PC-9 (cell line): ENCODE measurements at regions not wholly inside any gene's neighbourhood (a gene's known extent, or its start where the extent isn't known, plus 50 kb on each side); places are given as distances from the start of the nearest gene placed in this dataset.

Experiments used
- BruUV-seq: library from RNA; stranded (reverse); fragments of 400-500 nt; replicated peaks from 2 replicates; lab custom pipeline; 2021; lab: Mats Ljungman, UMichigan
- CTCF ChIA-PET: fragments of 300-600 bp; sonication (Branson Sonifier 250); formaldehyde crosslinking; loops from one replicate; lab custom pipeline; 2022; ENCODE audit warnings: antibody characterized with exemption; lab: Charles Lee
- POLR2A ChIA-PET: fragments of 300-600 bp; sonication (Branson Sonifier 250); formaldehyde crosslinking; loops from one replicate; lab custom pipeline; 2022; ENCODE audit warnings: antibody characterized with exemption; ENCODE audit not compliant: unreplicated experiment; lab: Charles Lee
- DNase-seq, 2 experiments: peaks; one replicate each; pipeline versions ENCODE4 v3.0.0 to v3.0.0-alpha.2; 2015 to 2022; ENCODE audit warnings: mixed read lengths in 1 of 2
- H2AFZ ChIP-seq: fragments of 200-600 bp; sonication (generic); 2 replicates; pipeline ENCODE4 v1.8.1; 2017; ENCODE audit warnings: antibody characterized with exemption
- H3F3A ChIP-seq: fragments of 200-600 bp; sonication (generic); 2 replicates; pipeline ENCODE4 v1.8.1; 2017; ENCODE audit warnings: antibody characterized with exemption, mild to moderate bottlenecking, low read depth; ENCODE audit not compliant: insufficient read depth
- H3K27ac ChIP-seq: fragments of 200-600 bp; sonication (generic); 2 replicates; pipeline ENCODE4 v1.6.1; 2016; ENCODE audit warnings: mixed run types
- H3K27me3 ChIP-seq: fragments of 200-600 bp; sonication (generic); 2 replicates; pipeline ENCODE4 v1.6.1; 2016; ENCODE audit warnings: low read depth, mixed run types; ENCODE audit not compliant: insufficient read depth
- H3K36me3 ChIP-seq: fragments of 200-600 bp; sonication (generic); 2 replicates; pipeline ENCODE4 v1.6.1; 2016; ENCODE audit warnings: low read depth, mixed run types
- H3K4me1 ChIP-seq: fragments of 200-600 bp; sonication (generic); replicated peaks from 2 replicates; pipeline ENCODE4 v1.6.1; 2016; ENCODE audit warnings: mixed run types; ENCODE audit not compliant: insufficient read depth
- H3K4me2 ChIP-seq: fragments of 200-600 bp; sonication (generic); 2 replicates; pipeline ENCODE4 v1.6.1; 2017; ENCODE audit warnings: mixed run types
- H3K4me3 ChIP-seq: fragments of 200-600 bp; sonication (generic); 2 replicates; pipeline ENCODE4 v1.6.1; 2016; ENCODE audit warnings: mixed run types
- H3K79me2 ChIP-seq: fragments of 200-600 bp; sonication (generic); 2 replicates; pipeline ENCODE4 v1.6.1; 2017; ENCODE audit warnings: low read depth, mixed run types
- H3K9me2 ChIP-seq: fragments of 200-600 bp; sonication (generic); 2 replicates; pipeline ENCODE4 v1.8.1; 2017; ENCODE audit warnings: mild to moderate bottlenecking; ENCODE audit not compliant: insufficient read depth
- H3K9me3 ChIP-seq: fragments of 200-600 bp; sonication (generic); 2 replicates; pipeline ENCODE4 v1.8.1; 2016; ENCODE audit warnings: low read depth; ENCODE audit not compliant: insufficient read depth
- H4K20me1 ChIP-seq: fragments of 200-600 bp; sonication (generic); 2 replicates; pipeline ENCODE4 v1.8.1; 2017; ENCODE audit not compliant: insufficient read depth
- EZH2 ChIP-seq: fragments of 200-600 bp; sonication (generic); IDR thresholded peaks from 2 replicates; pipeline ENCODE4 v1.8.0; 2017; ENCODE audit warnings: antibody characterized with exemption, low read depth
- intact Hi-C: fragments of 100-400 bp; cut with micrococcal nuclease; formaldehyde crosslinking; loops from one replicate; pipeline ENCODE4 v1.10.0; 2022; ENCODE audit not compliant: unreplicated experiment
- TF ChIP-seq, protein P1 (sequence below): fragments of 200-600 bp; sonication (generic); conservative IDR thresholded peaks from 2 replicates; pipeline ENCODE4 v1.6.1; 2017; ENCODE audit warnings: mixed run types, antibody characterized with exemption, mild to moderate bottlenecking, moderate library complexity

DNA sequence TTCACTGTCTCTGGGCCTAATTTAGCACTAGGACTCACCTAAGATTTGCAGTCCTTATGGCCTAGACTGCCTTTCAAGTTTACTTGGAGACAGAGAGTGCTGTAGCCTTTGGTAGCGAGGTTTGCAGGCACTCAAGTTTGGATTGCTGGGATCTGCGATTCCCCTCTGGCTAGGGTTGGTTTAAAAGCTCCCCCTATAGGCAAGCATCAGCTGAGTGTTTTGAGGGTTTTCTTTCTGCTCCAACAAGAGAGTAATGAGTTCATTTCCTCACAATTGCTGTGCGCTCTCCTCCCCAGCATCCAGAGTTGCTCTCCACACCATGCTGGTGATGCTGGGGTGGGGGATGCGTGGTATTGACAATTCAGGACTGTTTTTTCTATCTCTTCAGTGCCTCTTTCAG is 206.9 kb downstream of the GLUD2 start:
- Histone ChIP-seq H2AFZ (no peak overlapping the region), H3K9me3 (no peaks in the 10 kb centered on the region), H3F3A (no peaks in the 10 kb centered on the region), H3K4me3 (no peak overlapping the region), H3K36me3 (no peaks in the 10 kb centered on the region), H3K27me3 (no peaks in the 10 kb centered on the region), H4K20me1 (no peaks in the 10 kb centered on the region), H3K4me1 (no peaks in the 10 kb centered on the region), H3K9me2 (no peaks in the 10 kb centered on the region), H3K4me2 (no peak overlapping the region), H3K79me2 (no peaks in the 10 kb centered on the region), H3K27ac (no peak overlapping the region)
- ChIA-PET CTCF (no interaction called here), POLR2A (no interaction called here)
- no TSS peak for BruUV-seq
- DNase-seq, result no peak
- intact Hi-C loops, result no loop called here
- TF ChIP-seq, protein P1, sequence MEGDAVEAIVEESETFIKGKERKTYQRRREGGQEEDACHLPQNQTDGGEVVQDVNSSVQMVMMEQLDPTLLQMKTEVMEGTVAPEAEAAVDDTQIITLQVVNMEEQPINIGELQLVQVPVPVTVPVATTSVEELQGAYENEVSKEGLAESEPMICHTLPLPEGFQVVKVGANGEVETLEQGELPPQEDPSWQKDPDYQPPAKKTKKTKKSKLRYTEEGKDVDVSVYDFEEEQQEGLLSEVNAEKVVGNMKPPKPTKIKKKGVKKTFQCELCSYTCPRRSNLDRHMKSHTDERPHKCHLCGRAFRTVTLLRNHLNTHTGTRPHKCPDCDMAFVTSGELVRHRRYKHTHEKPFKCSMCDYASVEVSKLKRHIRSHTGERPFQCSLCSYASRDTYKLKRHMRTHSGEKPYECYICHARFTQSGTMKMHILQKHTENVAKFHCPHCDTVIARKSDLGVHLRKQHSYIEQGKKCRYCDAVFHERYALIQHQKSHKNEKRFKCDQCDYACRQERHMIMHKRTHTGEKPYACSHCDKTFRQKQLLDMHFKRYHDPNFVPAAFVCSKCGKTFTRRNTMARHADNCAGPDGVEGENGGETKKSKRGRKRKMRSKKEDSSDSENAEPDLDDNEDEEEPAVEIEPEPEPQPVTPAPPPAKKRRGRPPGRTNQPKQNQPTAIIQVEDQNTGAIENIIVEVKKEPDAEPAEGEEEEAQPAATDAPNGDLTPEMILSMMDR, result no peak; the same call in 1 of the 2 replicates
- no peak for TF ChIP-seq EZH2

DNA sequence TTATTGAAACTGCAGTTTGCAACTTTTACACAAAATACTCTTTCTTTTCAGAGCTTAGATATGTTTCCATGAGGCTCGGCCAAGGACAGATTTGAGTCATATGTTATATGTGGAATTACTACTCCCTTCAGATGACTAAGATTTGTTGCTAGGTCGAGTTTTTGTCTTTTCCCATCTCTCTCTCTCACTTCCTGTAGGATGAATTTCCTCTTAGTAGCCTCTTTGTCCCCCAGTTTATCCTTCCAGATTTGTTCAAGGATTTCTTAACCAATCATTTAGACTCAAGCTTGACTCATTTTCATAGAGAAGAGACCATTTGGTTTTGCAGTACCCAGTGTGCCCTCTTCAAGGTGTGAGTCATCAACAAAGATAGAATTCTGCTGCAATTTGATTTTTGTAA is 209.2 kb downstream of the GLUD2 start:
- TF ChIP-seq, protein P1, result no peak
- no peak for TF ChIP-seq EZH2
- Histone ChIP-seq H4K20me1 (no peaks in the 10 kb centered on the region), H3K4me3 (no peak overlapping the region), H3K79me2 (no peaks in the 10 kb centered on the region), H3K27me3 (no peaks in the 10 kb centered on the region), H3F3A (no peaks in the 10 kb centered on the region), H3K27ac (no peak overlapping the region), H3K9me2 (no peaks in the 10 kb centered on the region), H3K4me1 (no peaks in the 10 kb centered on the region), H3K4me2 (no peak overlapping the region), H2AFZ (no peak overlapping the region), H3K36me3 (no peaks in the 10 kb centered on the region), H3K9me3 (no peaks in the 10 kb centered on the region)
- no peak for DNase-seq
- intact Hi-C loops, result no loop called here
- no TSS peak for BruUV-seq
- CTCF ChIA-PET, result no interaction called here
- POLR2A ChIA-PET, result no interaction called here

DNA sequence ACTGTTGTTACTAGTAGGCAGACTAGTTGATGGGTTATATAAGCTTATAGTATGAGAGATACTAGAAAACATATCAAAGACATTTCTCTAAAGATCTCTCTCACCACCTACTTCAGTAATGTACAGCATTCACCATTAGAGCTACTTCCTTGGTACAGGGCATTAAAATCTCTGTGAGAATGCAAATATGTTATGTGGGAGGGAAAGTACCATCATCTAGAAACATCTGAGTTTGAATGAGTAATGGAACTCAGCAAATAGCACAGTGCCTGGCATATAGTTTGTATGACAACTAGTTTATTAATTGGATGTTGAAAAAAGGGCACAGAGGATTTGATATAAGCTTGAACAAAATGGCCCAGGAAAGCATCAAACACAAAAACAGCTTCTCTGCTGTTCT is 211.1 kb downstream of the GLUD2 start:
- Histone ChIP-seq H3K27me3 (no peaks in the 10 kb centered on the region), H3K9me2 (no peaks in the 10 kb centered on the region), H3F3A (no peaks in the 10 kb centered on the region), H3K4me2 (no peak overlapping the region), H2AFZ (no peak overlapping the region), H3K4me1 (no peaks in the 10 kb centered on the region), H3K4me3 (no peak overlapping the region), H3K27ac (no peak overlapping the region), H4K20me1 (no peaks in the 10 kb centered on the region), H3K79me2 (no peaks in the 10 kb centered on the region), H3K36me3 (no peaks in the 10 kb centered on the region), H3K9me3 (no peaks in the 10 kb centered on the region)
- no peak for DNase-seq
- CTCF ChIA-PET, result no interaction called here
- intact Hi-C loops, result no loop called here
- POLR2A ChIA-PET, result no interaction called here
- TF ChIP-seq, protein P1, result no peak
- no peak for TF ChIP-seq EZH2
- BruUV-seq, result no TSS peak
